IMR-90 (cell line): ENCODE measurements at regions not wholly inside any gene's neighbourhood (a gene's known extent, or its start where the extent isn't known, plus 50 kb on each side); places are given as distances from the start of the nearest gene placed in this dataset.

Experiments
- ATAC-seq: fragments of 200-7000 bp; cut with Tn5 transposase; 2 replicates; pipeline ENCODE4 v1.9.1; 2020; ENCODE audit warnings: low read depth, mild to moderate bottlenecking, moderate library complexity
- BruUV-seq: library from RNA; stranded (reverse); fragments of 400-500 nt; replicated peaks from 2 replicates; lab custom pipeline; 2021; lab: Mats Ljungman, UMichigan
- CTCF ChIA-PET: fragments of 300-600 bp; formaldehyde crosslinking; extraction: SDS; loops from one replicate; lab custom pipeline; 2021; ENCODE audit warnings: antibody characterized with exemption; lab: Yijun Ruan, JAX
- POLR2A ChIA-PET: fragments of 300-600 bp; sonication (Branson Sonifier 250); formaldehyde crosslinking; loops from one replicate; lab custom pipeline; 2022; ENCODE audit warnings: antibody characterized with exemption; ENCODE audit not compliant: unreplicated experiment; lab: Charles Lee
- DNase-seq: peaks from one replicate; pipeline ENCODE4 v3.0.0; 2013
- H2AFZ ChIP-seq: replicated peaks from 2 replicates; pipeline ENCODE3; 2013; ENCODE audit warnings: low read length, mild to moderate bottlenecking; ENCODE audit not compliant: poor library complexity
- H2AK5ac ChIP-seq: 2 replicates; pipeline ENCODE4 v1.6.1; 2013; ENCODE audit warnings: low read depth, low read length, inconsistent platforms
- H2AK9ac ChIP-seq: replicated peaks from 2 replicates; pipeline ENCODE3; 2013; ENCODE audit warnings: mild to moderate bottlenecking, low read depth, low read length, moderate library complexity; ENCODE audit not compliant: poor library complexity
- H2BK120ac ChIP-seq: 2 replicates; pipeline ENCODE4 v1.6.1; 2013; ENCODE audit warnings: low read depth, low read length, inconsistent platforms
- H2BK15ac ChIP-seq: 3 replicates; pipeline ENCODE4 v1.6.1; 2013; ENCODE audit warnings: low read depth, low read length, inconsistent platforms
- H2BK20ac ChIP-seq: 2 replicates; pipeline ENCODE4 v1.6.1; 2013; ENCODE audit warnings: low read depth, mild to moderate bottlenecking, inconsistent platforms, low read length, moderate library complexity
- H2BK5ac ChIP-seq: 2 replicates; pipeline ENCODE4 v1.6.1; 2013; ENCODE audit warnings: mild to moderate bottlenecking, low read depth, low read length, inconsistent platforms; ENCODE audit not compliant: poor library complexity, severe bottlenecking
- H3K14ac ChIP-seq: replicated peaks from 2 replicates; pipeline ENCODE4 v1.6.1; 2013; ENCODE audit warnings: low read depth, low read length, inconsistent platforms
- H3K18ac ChIP-seq: 2 replicates; pipeline ENCODE4 v1.6.1; 2013; ENCODE audit warnings: low read depth, low read length, control low read depth
- H3K23ac ChIP-seq: 2 replicates; pipeline ENCODE4 v1.6.1; 2013; ENCODE audit warnings: low read depth, low read length, inconsistent platforms
- H3K27ac ChIP-seq: 2 replicates; pipeline ENCODE4 v1.5.1; 2013; ENCODE audit warnings: mild to moderate bottlenecking, control low read depth, low read length; ENCODE audit not compliant: insufficient read depth
- H3K27me3 ChIP-seq: 2 replicates; pipeline ENCODE4 v1.6.1; 2013; ENCODE audit warnings: low read length; ENCODE audit not compliant: control insufficient read depth, insufficient read depth
- H3K36me3 ChIP-seq: 2 replicates; pipeline ENCODE4 v1.6.1; 2013; ENCODE audit warnings: low read length, mixed read lengths; ENCODE audit not compliant: control insufficient read depth, insufficient read depth
- H3K4ac ChIP-seq: 2 replicates; pipeline ENCODE4 v1.6.1; 2013; ENCODE audit warnings: low read depth, low read length, inconsistent platforms
- H3K4me1 ChIP-seq: 2 replicates; pipeline ENCODE4 v1.6.1; 2013; ENCODE audit warnings: low read length, mixed read lengths; ENCODE audit not compliant: control insufficient read depth, insufficient read depth
- H3K4me2 ChIP-seq: 2 replicates; pipeline ENCODE4 v1.6.1; 2013; ENCODE audit warnings: low read depth, mild to moderate bottlenecking, control low read depth, low read length, moderate library complexity
- H3K4me3 ChIP-seq: 2 replicates; pipeline ENCODE4 v1.5.1; 2013; ENCODE audit warnings: low read depth, mild to moderate bottlenecking, control low read depth, low read length, moderate library complexity; ENCODE audit not compliant: insufficient read depth
- H3K56ac ChIP-seq: 2 replicates; pipeline ENCODE4 v1.6.1; 2013; ENCODE audit warnings: low read length, inconsistent platforms; ENCODE audit not compliant: insufficient read depth; ENCODE audit errors: extremely low read depth
- H3K79me1 ChIP-seq, 2 experiments: 2 replicates each; pipeline ENCODE4 v1.6.1; 2013; ENCODE audit warnings: low read length in 2 of 2, inconsistent platforms in 1 of 2, low read depth in 1 of 2
- H3K9ac ChIP-seq: 2 replicates; pipeline ENCODE4 v1.6.1; 2013; ENCODE audit warnings: low read depth, low read length, control low read depth
- H3K9me1 ChIP-seq: 2 replicates; pipeline ENCODE4 v1.6.1; 2013; ENCODE audit warnings: low read length, inconsistent platforms; ENCODE audit not compliant: insufficient read depth
- H3K9me3 ChIP-seq: 2 replicates; pipeline ENCODE4 v1.6.1; 2013; ENCODE audit warnings: low read length; ENCODE audit not compliant: control insufficient read depth, insufficient read depth
- H4K20me1 ChIP-seq: 2 replicates; pipeline ENCODE4 v1.6.1; 2013; ENCODE audit warnings: low read length, inconsistent platforms; ENCODE audit not compliant: insufficient read depth
- H4K5ac ChIP-seq: 2 replicates; pipeline ENCODE4 v1.6.1; 2013; ENCODE audit warnings: mild to moderate bottlenecking, low read depth, low read length, control low read depth
- H4K8ac ChIP-seq, 2 experiments: 2 replicates each; pipeline ENCODE4 v1.6.1; 2013; ENCODE audit warnings: low read depth in 2 of 2, low read length in 2 of 2, control low read depth in 1 of 2, inconsistent platforms in 1 of 2
- H4K91ac ChIP-seq: 2 replicates; pipeline ENCODE4 v1.6.1; 2013; ENCODE audit warnings: low read depth, low read length, inconsistent platforms; ENCODE audit not compliant: insufficient read depth
- BHLHE40 ChIP-seq: fragments of 150-350 bp; IDR thresholded peaks from 2 replicates; pipeline ENCODE4 v1.6.1; 2016; ENCODE audit warnings: mild to moderate bottlenecking, low read depth, low read length
- CEBPB ChIP-seq: IDR thresholded peaks from 2 replicates; pipeline ENCODE4 v1.6.1; 2012; ENCODE audit warnings: low read depth, low read length, improper control_type of control experiment
- CHD1 ChIP-seq: IDR thresholded peaks from 2 replicates; pipeline ENCODE4 v1.6.1; 2012; ENCODE audit warnings: low read depth, low read length, improper control_type of control experiment
- FOS ChIP-seq: fragments of 150-350 bp; IDR thresholded peaks from 2 replicates; pipeline ENCODE4 v1.6.1; 2016; ENCODE audit warnings: low read depth, low read length
- MAFK ChIP-seq: IDR thresholded peaks from 2 replicates; pipeline ENCODE4 v1.6.1; 2012; ENCODE audit warnings: low read depth, low read length, improper control_type of control experiment
- MAZ ChIP-seq: IDR thresholded peaks from 2 replicates; pipeline ENCODE4 v1.6.1; 2012; ENCODE audit warnings: low read depth, mild to moderate bottlenecking, low read length, improper control_type of control experiment, moderate library complexity, borderline replicate concordance
- MXI1 ChIP-seq: IDR thresholded peaks from 2 replicates; pipeline ENCODE4 v1.6.1; 2012; ENCODE audit warnings: low read depth, mild to moderate bottlenecking, low read length, moderate library complexity, borderline replicate concordance
- NFE2L2 ChIP-seq: fragments of 150-350 bp; IDR thresholded peaks from 2 replicates; pipeline ENCODE4 v1.6.1; 2016; ENCODE audit warnings: low read depth, mild to moderate bottlenecking, low read length
- POLR2A ChIP-seq: IDR thresholded peaks from 2 replicates; pipeline ENCODE4 v1.6.1; 2012; ENCODE audit warnings: mild to moderate bottlenecking, low read depth, low read length
- RAD21 ChIP-seq: IDR thresholded peaks from 2 replicates; pipeline ENCODE4 v1.6.1; 2012; ENCODE audit warnings: low read length, improper control_type of control experiment
- RCOR1 ChIP-seq: IDR thresholded peaks from 2 replicates; pipeline ENCODE4 v1.6.1; 2012; ENCODE audit warnings: mild to moderate bottlenecking, low read length, improper control_type of control experiment; ENCODE audit not compliant: insufficient replicate concordance
- RFX5 ChIP-seq: IDR thresholded peaks from 2 replicates; pipeline ENCODE4 v1.8.0; 2012; ENCODE audit warnings: low read depth, mild to moderate bottlenecking, low read length, moderate library complexity
- SMC3 ChIP-seq: fragments of 150-350 bp; IDR thresholded peaks from 2 replicates; pipeline ENCODE4 v1.6.1; 2016; ENCODE audit warnings: low read depth, mild to moderate bottlenecking, antibody characterized with exemption, low read length, moderate library complexity
- WGBS, 2 experiments: methylation state at CpG; one replicate each; pipeline versions ENCODE4 v1.1.5 to v1.1.7; 2013; ENCODE audit warnings: missing lambda C conversion rate in 2 of 2; ENCODE audit not compliant: insufficient read length in 1 of 2; ENCODE audit errors: extremely low coverage in 2 of 2; 5-methylcytosine and 5-hydroxymethylcytosine counted together
- dilution Hi-C: fragments of 300-500 bp; cut with HindIII; formaldehyde crosslinking; loops from one replicate; pipeline ENCODE4 v1.14.3; 2018; ENCODE audit warnings: low sequenced_read_pairs; ENCODE audit not compliant: unreplicated experiment
- in situ Hi-C: fragments of 300-500 bp; cut with MboI; formaldehyde crosslinking; loops from 3 replicates; pipeline ENCODE4 v1.14.3; 2019; ENCODE audit warnings: low sequenced_read_pairs, inconsistent platforms, mixed read lengths
- intact Hi-C: fragments of 100-400 bp; cut with micrococcal nuclease; formaldehyde crosslinking; loops from 2 replicates; pipeline ENCODE4 v1.10.0; 2022
- TF ChIP-seq, protein P1 (sequence below): fragments of 150-350 bp; IDR thresholded peaks from 2 replicates; pipeline ENCODE4 v1.6.1; 2016; ENCODE audit warnings: low read depth, mild to moderate bottlenecking, low read length, moderate library complexity, borderline replicate concordance
- TF ChIP-seq, protein P2 (sequence below): fragments of 150-350 bp; IDR thresholded peaks from 2 replicates; pipeline ENCODE4 v1.6.1; 2017; ENCODE audit warnings: mild to moderate bottlenecking, antibody characterized with exemption, low read length, low read depth
- TF ChIP-seq, protein P3 (sequence below): conservative IDR thresholded peaks from 2 replicates; pipeline ENCODE4 v1.5.1; 2012; ENCODE audit warnings: mild to moderate bottlenecking, low read depth, low read length, improper control_type of control experiment

DNA sequence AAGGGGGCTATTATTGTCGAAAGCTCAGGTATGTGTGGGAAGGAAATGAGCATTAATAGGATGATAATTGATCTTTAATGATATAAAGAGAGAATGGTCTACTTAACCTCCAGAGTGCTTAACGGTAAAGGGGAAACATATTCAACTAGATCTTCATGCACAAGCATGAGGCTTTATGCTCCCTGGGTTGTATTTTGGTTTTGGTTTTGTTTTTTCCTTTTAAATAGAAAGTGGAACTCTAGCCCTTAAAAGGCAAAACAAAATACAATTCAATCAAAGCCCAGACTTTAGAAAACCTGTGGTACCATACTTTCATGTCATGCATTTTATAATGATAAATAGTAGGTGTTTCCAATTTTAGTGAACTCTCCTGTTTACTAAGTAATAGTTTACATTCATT, 622.7 kb downstream of the METTL15 start:
- no peak overlapping the region for H3K23ac ChIP-seq
- H3K56ac ChIP-seq = no peak overlapping the region
- ATAC-seq (no peak), DNase-seq (no peak)
- H2AK5ac ChIP-seq = no peak overlapping the region; the same call in 1 of the 2 replicates
- no peak overlapping the region; the same call in 1 of the 2 replicates for H3K18ac ChIP-seq
- intact Hi-C loops (no loop called here), dilution Hi-C loops (no loop called here), in situ Hi-C loops (no loop called here)
- H3K27ac ChIP-seq = no peak overlapping the region
- no peak overlapping the region for H2BK120ac ChIP-seq
- H3K4me3 ChIP-seq = no peak overlapping the region
- no peak overlapping the region for H4K5ac ChIP-seq
- H3K4me2 ChIP-seq = no peak overlapping the region
- no peaks in the 10 kb centered on the region for H3K9me3 ChIP-seq
- H3K9ac ChIP-seq = no peak overlapping the region
- no peaks in the 10 kb centered on the region for H3K27me3 ChIP-seq
- no peak overlapping the region for H3K4ac ChIP-seq
- H4K91ac ChIP-seq = no peak overlapping the region
- no CpG with 5 or more reads among the region's 2 CpGs for WGBS, 2 experiments
- H2AFZ ChIP-seq = no peak overlapping the region
- no TSS peak for BruUV-seq
- peaks cover 4% of the 10 kb centered on the region for H3K4me1 ChIP-seq
- ChIA-PET POLR2A (no interaction called here), CTCF (no interaction called here)
- TF ChIP-seq MXI1 = no peak
- no peak for TF ChIP-seq CHD1
- no peak for TF ChIP-seq MAFK
- no peak for TF ChIP-seq RCOR1
- TF ChIP-seq SMC3 = no peak
- TF ChIP-seq MAZ = no peak
- TF ChIP-seq, protein P1, sequence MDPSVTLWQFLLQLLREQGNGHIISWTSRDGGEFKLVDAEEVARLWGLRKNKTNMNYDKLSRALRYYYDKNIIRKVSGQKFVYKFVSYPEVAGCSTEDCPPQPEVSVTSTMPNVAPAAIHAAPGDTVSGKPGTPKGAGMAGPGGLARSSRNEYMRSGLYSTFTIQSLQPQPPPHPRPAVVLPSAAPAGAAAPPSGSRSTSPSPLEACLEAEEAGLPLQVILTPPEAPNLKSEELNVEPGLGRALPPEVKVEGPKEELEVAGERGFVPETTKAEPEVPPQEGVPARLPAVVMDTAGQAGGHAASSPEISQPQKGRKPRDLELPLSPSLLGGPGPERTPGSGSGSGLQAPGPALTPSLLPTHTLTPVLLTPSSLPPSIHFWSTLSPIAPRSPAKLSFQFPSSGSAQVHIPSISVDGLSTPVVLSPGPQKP = no peak
- TF ChIP-seq RFX5 = no peak
- TF ChIP-seq CEBPB = no peak
- no peak for TF ChIP-seq POLR2A
- TF ChIP-seq, protein P2, sequence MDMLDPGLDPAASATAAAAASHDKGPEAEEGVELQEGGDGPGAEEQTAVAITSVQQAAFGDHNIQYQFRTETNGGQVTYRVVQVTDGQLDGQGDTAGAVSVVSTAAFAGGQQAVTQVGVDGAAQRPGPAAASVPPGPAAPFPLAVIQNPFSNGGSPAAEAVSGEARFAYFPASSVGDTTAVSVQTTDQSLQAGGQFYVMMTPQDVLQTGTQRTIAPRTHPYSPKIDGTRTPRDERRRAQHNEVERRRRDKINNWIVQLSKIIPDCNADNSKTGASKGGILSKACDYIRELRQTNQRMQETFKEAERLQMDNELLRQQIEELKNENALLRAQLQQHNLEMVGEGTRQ = no peak
- no peak for TF ChIP-seq NFE2L2
- no peak for TF ChIP-seq FOS
- TF ChIP-seq, protein P3, sequence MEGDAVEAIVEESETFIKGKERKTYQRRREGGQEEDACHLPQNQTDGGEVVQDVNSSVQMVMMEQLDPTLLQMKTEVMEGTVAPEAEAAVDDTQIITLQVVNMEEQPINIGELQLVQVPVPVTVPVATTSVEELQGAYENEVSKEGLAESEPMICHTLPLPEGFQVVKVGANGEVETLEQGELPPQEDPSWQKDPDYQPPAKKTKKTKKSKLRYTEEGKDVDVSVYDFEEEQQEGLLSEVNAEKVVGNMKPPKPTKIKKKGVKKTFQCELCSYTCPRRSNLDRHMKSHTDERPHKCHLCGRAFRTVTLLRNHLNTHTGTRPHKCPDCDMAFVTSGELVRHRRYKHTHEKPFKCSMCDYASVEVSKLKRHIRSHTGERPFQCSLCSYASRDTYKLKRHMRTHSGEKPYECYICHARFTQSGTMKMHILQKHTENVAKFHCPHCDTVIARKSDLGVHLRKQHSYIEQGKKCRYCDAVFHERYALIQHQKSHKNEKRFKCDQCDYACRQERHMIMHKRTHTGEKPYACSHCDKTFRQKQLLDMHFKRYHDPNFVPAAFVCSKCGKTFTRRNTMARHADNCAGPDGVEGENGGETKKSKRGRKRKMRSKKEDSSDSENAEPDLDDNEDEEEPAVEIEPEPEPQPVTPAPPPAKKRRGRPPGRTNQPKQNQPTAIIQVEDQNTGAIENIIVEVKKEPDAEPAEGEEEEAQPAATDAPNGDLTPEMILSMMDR = no peak
- TF ChIP-seq BHLHE40 = no peak
- no peak for TF ChIP-seq RAD21
- no peaks in the 10 kb centered on the region for H3K79me1 ChIP-seq
- H3K14ac ChIP-seq = no peak overlapping the region
- H4K20me1 ChIP-seq = no peaks in the 10 kb centered on the region
- peaks cover 5% of the 10 kb centered on the region for H3K9me1 ChIP-seq
- H4K8ac ChIP-seq = no peak overlapping the region; a peak in 1 of 4 replicates
- no peak overlapping the region for H2BK5ac ChIP-seq
- H3K36me3 ChIP-seq = no peaks in the 10 kb centered on the region
- H2BK15ac ChIP-seq = no peak overlapping the region
- H2BK20ac ChIP-seq = no peak overlapping the region
- no peak overlapping the region for H2AK9ac ChIP-seq
